ENCODE measurements at regions not wholly inside any gene's neighbourhood (a gene's known extent, or its start where the extent isn't known, plus 50 kb on each side); places are given as distances from the start of the nearest gene placed in this dataset.
"Not testable (repeated sequence)": the region's sequence is repeated elsewhere in the genome, so short reads cannot be mapped to it uniquely, and the experiment has no call there.

DNA sequence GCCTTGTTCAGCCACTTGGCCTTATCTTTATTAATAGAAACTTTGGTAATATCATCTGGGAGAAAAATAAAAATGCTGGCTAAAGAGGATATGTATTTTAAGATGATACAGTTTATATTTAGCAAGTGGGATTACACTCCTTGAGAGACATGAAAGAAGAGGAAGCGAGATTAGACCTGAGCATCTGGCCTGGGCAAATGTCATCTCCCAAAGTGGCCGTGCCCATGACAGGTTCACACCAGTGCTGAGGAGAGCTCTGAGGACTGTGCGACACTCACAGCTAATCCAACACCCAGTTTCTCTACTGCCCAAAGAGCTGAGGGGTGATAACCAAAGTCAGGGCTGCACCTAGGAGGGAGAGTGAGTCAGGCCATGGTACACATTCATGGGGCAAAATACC is 121.7 kb upstream of the DUSP10 start:
- in situ Hi-C loops (cut with HindIII; ENCODE audit: low pct_ligation_motif_present, low sequenced_read_pairs): no loop called here
- DNase-seq: no peak
- Histone ChIP-seq H3K36me3 (replicated peaks) (no peaks in the 10 kb centered on the region), H3K27ac (no peak overlapping the region), H3K27me3 (replicated peaks) (no peaks in the 10 kb centered on the region), H3K4me3 (ENCODE audit: low read depth, low read length) (no peak overlapping the region)
- no peak for TF ChIP-seq CTCF (IDR thresholded peaks at IDR 0.05; ENCODE audit: low read depth, low read length, missing control alignments)

DNA sequence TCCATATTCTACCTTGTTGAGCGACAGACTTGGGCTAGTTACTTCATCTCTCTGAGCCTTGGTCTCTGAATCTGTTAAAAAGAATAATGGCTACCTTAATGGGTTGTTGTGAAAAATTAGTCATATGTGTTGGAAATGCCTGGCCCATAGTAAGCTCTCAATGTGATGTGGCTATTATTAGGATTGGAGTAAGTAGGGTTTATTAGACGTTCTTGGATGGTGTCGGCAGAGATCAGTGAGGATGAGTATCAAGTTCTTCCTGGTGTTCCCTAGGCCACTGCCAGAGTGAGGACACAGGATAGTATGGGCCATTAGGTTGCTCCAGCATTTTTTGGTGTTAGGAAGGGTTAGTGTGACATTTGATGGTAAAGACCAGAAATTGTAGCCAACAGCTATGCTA is 121.1 kb upstream of the DUSP10 start:
- TF ChIP-seq CTCF (IDR thresholded peaks at IDR 0.05; ENCODE audit: low read depth, low read length, missing control alignments): no peak

GRCh38 chr1:221858818-221859611 is 117.1 kb upstream of the DUSP10 start:
- DNase-seq: peak; percentile 70
- H3K27me3 ChIP-seq (replicated peaks): no peaks in the 10 kb centered on the region
- no peak for TF ChIP-seq CTCF (IDR thresholded peaks at IDR 0.05; ENCODE audit: low read depth, low read length, missing control alignments)
- H3K4me3 ChIP-seq (ENCODE audit: low read depth, low read length): no peak overlapping the region
- H3K27ac ChIP-seq: no peak overlapping the region
- in situ Hi-C loops (cut with HindIII; ENCODE audit: low pct_ligation_motif_present, low sequenced_read_pairs): no loop called here
- no peaks in the 10 kb centered on the region for H3K36me3 ChIP-seq (replicated peaks)

More for the DNA sequence above, 121.1 kb upstream of the DUSP10 start:
- H3K4me3 ChIP-seq (ENCODE audit: low read depth, low read length): no peak overlapping the region
- no peaks in the 10 kb centered on the region for H3K36me3 ChIP-seq (replicated peaks)
- no peak overlapping the region for H3K27ac ChIP-seq
- in situ Hi-C loops (cut with HindIII; ENCODE audit: low pct_ligation_motif_present, low sequenced_read_pairs): no loop called here
- H3K27me3 ChIP-seq (replicated peaks): no peaks in the 10 kb centered on the region
- DNase-seq: no peak

- not testable (repeated sequence) for DNase-seq
Measured at GRCh38 chr1:221857094-221857444, 115.2 kb upstream of the DUSP10 start.

GRCh38 chr1:221856228-221857093 is 114.6 kb upstream of the DUSP10 start:
- Histone ChIP-seq H3K36me3 (replicated peaks) (no peaks in the 10 kb centered on the region), H3K27ac (no peak overlapping the region), H3K27me3 (replicated peaks) (no peaks in the 10 kb centered on the region), H3K4me3 (ENCODE audit: low read depth, low read length) (no peak overlapping the region)
- no peak for TF ChIP-seq CTCF (IDR thresholded peaks at IDR 0.05; ENCODE audit: low read depth, low read length, missing control alignments)
- peak; percentile 14 for DNase-seq
- in situ Hi-C loops (cut with HindIII; ENCODE audit: low pct_ligation_motif_present, low sequenced_read_pairs): no loop called here

More at GRCh38 chr1:221857094-221857444, 115.2 kb upstream of the DUSP10 start:
- H3K27me3 ChIP-seq (replicated peaks); H3K4me3 ChIP-seq (ENCODE audit: low read depth, low read length); H3K27ac ChIP-seq; in situ Hi-C loops (cut with HindIII; ENCODE audit: low pct_ligation_motif_present, low sequenced_read_pairs); H3K36me3 ChIP-seq (replicated peaks): not testable (repeated sequence)
- peak; percentile 6 for TF ChIP-seq CTCF (IDR thresholded peaks at IDR 0.05; ENCODE audit: low read depth, low read length, missing control alignments)

Data from brain microvascular endothelial cell (primary cell).